Endodermal cell (in vitro differentiated cells): ENCODE measurements at regions not wholly inside any gene's neighbourhood (a gene's known extent, or its start where the extent isn't known, plus 50 kb on each side); places are given as distances from the start of the nearest gene placed in this dataset.

Experiments used
- DNase-seq: peaks from one replicate; pipeline ENCODE4 v3.0.0-alpha.2; 2017
- H3K27ac ChIP-seq: 2 replicates; pipeline ENCODE4 v1.5.1; 2013; ENCODE audit warnings: mild to moderate bottlenecking, low read depth, low read length, moderate library complexity
- H3K27me3 ChIP-seq: 2 replicates; pipeline ENCODE4 v1.6.1; 2013; ENCODE audit warnings: mild to moderate bottlenecking, low read length, moderate library complexity; ENCODE audit not compliant: insufficient read depth, control insufficient read depth, poor library complexity, severe bottlenecking
- H3K36me3 ChIP-seq: 2 replicates; pipeline ENCODE4 v1.7.0; 2013; ENCODE audit warnings: mild to moderate bottlenecking, low read length, moderate library complexity; ENCODE audit not compliant: control insufficient read depth, insufficient read depth
- H3K4me1 ChIP-seq: one replicate; pipeline ENCODE4 v1.7.0; 2013; ENCODE audit warnings: low read length; ENCODE audit not compliant: control insufficient read depth, insufficient read depth
- H3K4me3 ChIP-seq: 2 replicates; pipeline ENCODE4 v1.5.1; 2013; ENCODE audit warnings: mild to moderate bottlenecking, low read length, moderate library complexity
- H3K9ac ChIP-seq: 2 replicates; pipeline ENCODE4 v1.6.1; 2013; ENCODE audit warnings: mild to moderate bottlenecking, low read length, moderate library complexity; ENCODE audit not compliant: poor library complexity, severe bottlenecking; ENCODE audit errors: extremely low read depth
- H3K9me3 ChIP-seq: 2 replicates; pipeline ENCODE4 v1.6.1; 2013; ENCODE audit warnings: mild to moderate bottlenecking, low read length, moderate library complexity; ENCODE audit not compliant: control insufficient read depth
- H3K27ac Mint-ChIP-seq: 2 replicates; pipeline ENCODE4 v1.8.0; 2020; ENCODE audit warnings: mixed read lengths
- H3K27me3 Mint-ChIP-seq: 2 replicates; pipeline ENCODE4 v1.8.0; 2021; ENCODE audit warnings: mild to moderate bottlenecking, mixed read lengths; ENCODE audit not compliant: insufficient read depth
- H3K36me3 Mint-ChIP-seq: 2 replicates; pipeline ENCODE4 v1.8.0; 2020; ENCODE audit warnings: low read depth, mixed read lengths
- H3K4me1 Mint-ChIP-seq: 2 replicates; pipeline ENCODE4 v1.8.0; 2020; ENCODE audit warnings: mixed read lengths
- H3K4me3 Mint-ChIP-seq: 2 replicates; pipeline ENCODE4 v1.8.0; 2020; ENCODE audit warnings: mild to moderate bottlenecking, moderate library complexity, mixed read lengths
- H3K9me3 Mint-ChIP-seq: 2 replicates; pipeline ENCODE4 v1.8.0; 2020; ENCODE audit warnings: mild to moderate bottlenecking, mixed read lengths
- WGBS, 2 experiments: methylation state at CpG; one replicate each; pipeline versions ENCODE4 v1.1.5 to v1.1.7; 2013; ENCODE audit warnings: missing lambda C conversion rate in 2 of 2, mixed read lengths in 1 of 2; ENCODE audit not compliant: insufficient coverage in 1 of 2, insufficient read length in 1 of 2; 5-methylcytosine and 5-hydroxymethylcytosine counted together
- TF ChIP-seq, protein P1 (sequence below): fragments of 200-600 bp; sonication (generic); conservative IDR thresholded peaks from 2 replicates; pipeline ENCODE4 v1.5.0; 2021; ENCODE audit warnings: antibody characterized with exemption, mild to moderate bottlenecking

DNA sequence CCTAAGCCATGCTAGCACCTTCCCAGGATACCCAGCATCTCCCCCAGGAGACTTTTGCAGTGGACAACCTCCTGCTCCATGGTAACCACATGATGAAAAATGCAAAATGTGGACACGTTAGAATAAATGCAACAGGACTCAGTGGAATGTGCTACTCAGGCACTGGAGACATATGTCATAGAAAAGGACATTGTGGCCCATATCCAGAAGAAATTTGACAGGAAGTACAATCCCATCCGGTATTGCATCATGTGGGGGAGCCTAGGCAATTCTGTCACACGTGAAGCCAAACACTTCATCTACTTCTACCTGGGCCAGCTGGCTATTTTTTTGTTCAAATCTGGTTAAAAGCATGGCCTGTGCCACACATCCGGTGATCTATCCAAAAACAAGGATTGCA is 227.2 kb upstream of the GPR149 start:
- Histone ChIP-seq H3K27ac (no peak overlapping the region), H3K4me1 (peaks cover 6% of the 10 kb centered on the region), H3K36me3 (no peaks in the 10 kb centered on the region), H3K27me3 (no peaks in the 10 kb centered on the region), H3K9me3 (no peaks in the 10 kb centered on the region), H3K9ac (no peak overlapping the region), H3K4me3 (no peak overlapping the region)
- no peaks in the 10 kb centered on the region for H3K27me3 Mint-ChIP-seq
- peaks cover 6% of the 10 kb centered on the region for H3K4me1 Mint-ChIP-seq
- H3K36me3 Mint-ChIP-seq: no peaks in the 10 kb centered on the region
- DNase-seq: no peak
- H3K9me3 Mint-ChIP-seq: no peaks in the 10 kb centered on the region
- 82 to 90% methylated on average over 4 of the region's 4 CpGs for WGBS, 2 experiments
- TF ChIP-seq, protein P1, sequence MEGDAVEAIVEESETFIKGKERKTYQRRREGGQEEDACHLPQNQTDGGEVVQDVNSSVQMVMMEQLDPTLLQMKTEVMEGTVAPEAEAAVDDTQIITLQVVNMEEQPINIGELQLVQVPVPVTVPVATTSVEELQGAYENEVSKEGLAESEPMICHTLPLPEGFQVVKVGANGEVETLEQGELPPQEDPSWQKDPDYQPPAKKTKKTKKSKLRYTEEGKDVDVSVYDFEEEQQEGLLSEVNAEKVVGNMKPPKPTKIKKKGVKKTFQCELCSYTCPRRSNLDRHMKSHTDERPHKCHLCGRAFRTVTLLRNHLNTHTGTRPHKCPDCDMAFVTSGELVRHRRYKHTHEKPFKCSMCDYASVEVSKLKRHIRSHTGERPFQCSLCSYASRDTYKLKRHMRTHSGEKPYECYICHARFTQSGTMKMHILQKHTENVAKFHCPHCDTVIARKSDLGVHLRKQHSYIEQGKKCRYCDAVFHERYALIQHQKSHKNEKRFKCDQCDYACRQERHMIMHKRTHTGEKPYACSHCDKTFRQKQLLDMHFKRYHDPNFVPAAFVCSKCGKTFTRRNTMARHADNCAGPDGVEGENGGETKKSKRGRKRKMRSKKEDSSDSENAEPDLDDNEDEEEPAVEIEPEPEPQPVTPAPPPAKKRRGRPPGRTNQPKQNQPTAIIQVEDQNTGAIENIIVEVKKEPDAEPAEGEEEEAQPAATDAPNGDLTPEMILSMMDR: no peak
- H3K4me3 Mint-ChIP-seq: no peak overlapping the region
- H3K27ac Mint-ChIP-seq: no peak overlapping the region

DNA sequence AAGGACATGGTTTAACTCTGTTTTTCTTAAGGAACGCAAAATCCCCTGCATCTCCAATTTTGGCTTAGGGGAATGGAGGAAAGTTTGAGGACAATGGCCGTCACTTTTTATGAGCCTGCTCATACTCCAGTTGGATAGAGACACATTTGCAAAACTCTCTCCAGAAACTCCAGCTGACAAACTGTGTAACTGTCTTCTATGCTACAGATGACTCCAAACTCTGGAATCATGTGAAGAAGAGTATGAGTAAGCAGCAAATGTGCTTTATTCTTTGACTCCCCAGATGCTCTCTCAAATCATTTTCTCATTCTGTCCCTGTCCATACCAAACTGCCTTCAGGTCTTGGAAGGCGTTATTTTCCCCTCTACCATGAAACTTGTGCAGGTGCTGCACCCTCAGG is 226.5 kb upstream of the GPR149 start:
- peaks cover 6% of the 10 kb centered on the region for H3K4me1 ChIP-seq
- no peak overlapping the region for H3K9ac ChIP-seq
- no peak overlapping the region for H3K4me3 Mint-ChIP-seq
- H3K4me3 ChIP-seq: no peak overlapping the region
- H3K36me3 ChIP-seq: no peaks in the 10 kb centered on the region
- H3K27ac ChIP-seq: no peak overlapping the region
- H3K9me3 Mint-ChIP-seq: no peaks in the 10 kb centered on the region
- no peaks in the 10 kb centered on the region for H3K9me3 ChIP-seq
- TF ChIP-seq, protein P1: no peak
- H3K4me1 Mint-ChIP-seq: peaks cover 8% of the 10 kb centered on the region
- WGBS, 2 experiments: 90 to 95% methylated on average over 3 of the region's 3 CpGs
- DNase-seq: no peak
- no peaks in the 10 kb centered on the region for H3K27me3 ChIP-seq
- no peaks in the 10 kb centered on the region for H3K36me3 Mint-ChIP-seq
- H3K27ac Mint-ChIP-seq: no peak overlapping the region
- peaks cover 2% of the 10 kb centered on the region for H3K27me3 Mint-ChIP-seq

DNA sequence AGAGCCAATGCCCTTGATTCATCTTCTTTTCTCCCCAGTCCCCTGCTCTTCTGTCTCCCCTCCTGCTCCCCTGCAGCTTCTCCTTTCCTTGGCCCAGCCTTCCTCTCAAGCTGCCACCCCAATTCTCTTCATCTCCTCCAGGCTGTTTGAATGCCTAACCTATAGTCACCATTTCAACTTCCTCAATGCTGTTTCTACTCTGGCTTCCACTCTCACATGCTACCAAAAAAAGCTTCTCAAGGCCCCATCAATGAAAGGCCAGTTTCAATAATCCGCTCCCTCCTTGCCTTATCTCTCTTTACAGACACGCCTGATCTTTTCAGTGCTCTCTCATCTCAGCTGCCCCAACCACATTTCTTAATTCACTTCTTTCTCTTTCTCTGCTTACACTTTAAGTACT is 212.2 kb upstream of the GPR149 start:
- H3K9me3 Mint-ChIP-seq: peaks cover 4% of the 10 kb centered on the region
- 85 to 88% methylated on average over 2 of the region's 2 CpGs for WGBS, 2 experiments

More for the DNA sequence above, 212.2 kb upstream of the GPR149 start:
- Mint-ChIP-seq H3K36me3 (no peaks in the 10 kb centered on the region), H3K4me1 (peaks cover 15% of the 10 kb centered on the region), H3K27me3 (peaks cover 12% of the 10 kb centered on the region), H3K4me3 (no peak overlapping the region), H3K27ac (no peak overlapping the region)
- TF ChIP-seq, protein P1: no peak
- Histone ChIP-seq H3K4me1 (no peaks in the 10 kb centered on the region), H3K27ac (no peak overlapping the region), H3K4me3 (no peak overlapping the region), H3K36me3 (no peaks in the 10 kb centered on the region), H3K9ac (no peak overlapping the region), H3K9me3 (no peaks in the 10 kb centered on the region), H3K27me3 (peaks cover 31% of the 10 kb centered on the region)
- no peak for DNase-seq
